Mesothelial cell of epicardium (in vitro differentiated cells): ENCODE measurements at regions not wholly inside any gene's neighbourhood (a gene's known extent, or its start where the extent isn't known, plus 50 kb on each side); places are given as distances from the start of the nearest gene placed in this dataset.

ENCODE experiments used
- DNase-seq, 2 experiments: peaks; one replicate each; pipeline ENCODE4 v3.0.0; 2021; ENCODE audit warnings: low spot score in 2 of 2; ENCODE audit not compliant: unreplicated experiment in 2 of 2
- H3K27ac Mint-ChIP-seq: 2 replicates; pipeline ENCODE4 v1.8.0; 2021; ENCODE audit warnings: mixed read lengths
- H3K27me3 Mint-ChIP-seq: 2 replicates; pipeline ENCODE4 v1.8.0; 2021; ENCODE audit warnings: low read depth, mixed read lengths
- H3K36me3 Mint-ChIP-seq: 2 replicates; pipeline ENCODE4 v1.8.0; 2021; ENCODE audit warnings: mixed read lengths
- H3K4me1 Mint-ChIP-seq: 2 replicates; pipeline ENCODE4 v1.8.0; 2021; ENCODE audit warnings: mixed read lengths
- H3K4me3 Mint-ChIP-seq: 2 replicates; pipeline ENCODE4 v1.8.0; 2021; ENCODE audit warnings: mild to moderate bottlenecking, moderate library complexity, mixed read lengths
- H3K9me3 Mint-ChIP-seq: 2 replicates; pipeline ENCODE4 v1.8.0; 2021; ENCODE audit warnings: mixed read lengths
- TF ChIP-seq, protein P1 (sequence below): fragments of 200-600 bp; sonication (generic); IDR thresholded peaks from one replicate; pipeline ENCODE4 v1.5.0; 2021; ENCODE audit warnings: antibody characterized with exemption; ENCODE audit not compliant: unreplicated experiment

DNA sequence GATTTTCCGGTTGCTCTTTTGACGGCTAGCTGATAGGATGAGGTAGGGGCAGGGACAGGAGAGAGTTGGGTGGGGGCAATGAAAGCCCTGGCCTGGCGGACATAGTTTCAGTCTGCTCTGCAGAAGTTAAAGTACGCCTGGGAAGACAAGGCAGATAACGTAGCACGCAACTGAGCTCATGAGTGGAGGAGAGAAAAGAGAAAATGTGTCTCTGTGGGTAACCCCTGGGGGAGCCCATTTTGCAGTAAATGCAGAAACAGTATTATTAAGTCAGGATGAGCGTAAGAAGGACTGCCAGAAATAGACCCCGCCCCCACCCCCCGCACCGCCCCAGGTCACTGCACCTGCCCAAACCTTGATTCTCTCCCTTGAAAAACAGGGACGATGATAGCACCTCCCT lies 51.7 kb upstream of the TARBP1 start:
- no peaks in the 10 kb centered on the region for H3K9me3 Mint-ChIP-seq
- TF ChIP-seq, protein P1, sequence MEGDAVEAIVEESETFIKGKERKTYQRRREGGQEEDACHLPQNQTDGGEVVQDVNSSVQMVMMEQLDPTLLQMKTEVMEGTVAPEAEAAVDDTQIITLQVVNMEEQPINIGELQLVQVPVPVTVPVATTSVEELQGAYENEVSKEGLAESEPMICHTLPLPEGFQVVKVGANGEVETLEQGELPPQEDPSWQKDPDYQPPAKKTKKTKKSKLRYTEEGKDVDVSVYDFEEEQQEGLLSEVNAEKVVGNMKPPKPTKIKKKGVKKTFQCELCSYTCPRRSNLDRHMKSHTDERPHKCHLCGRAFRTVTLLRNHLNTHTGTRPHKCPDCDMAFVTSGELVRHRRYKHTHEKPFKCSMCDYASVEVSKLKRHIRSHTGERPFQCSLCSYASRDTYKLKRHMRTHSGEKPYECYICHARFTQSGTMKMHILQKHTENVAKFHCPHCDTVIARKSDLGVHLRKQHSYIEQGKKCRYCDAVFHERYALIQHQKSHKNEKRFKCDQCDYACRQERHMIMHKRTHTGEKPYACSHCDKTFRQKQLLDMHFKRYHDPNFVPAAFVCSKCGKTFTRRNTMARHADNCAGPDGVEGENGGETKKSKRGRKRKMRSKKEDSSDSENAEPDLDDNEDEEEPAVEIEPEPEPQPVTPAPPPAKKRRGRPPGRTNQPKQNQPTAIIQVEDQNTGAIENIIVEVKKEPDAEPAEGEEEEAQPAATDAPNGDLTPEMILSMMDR = no peak
- peaks cover 76% of the 10 kb centered on the region for H3K4me1 Mint-ChIP-seq
- H3K36me3 Mint-ChIP-seq = no peaks in the 10 kb centered on the region
- no peak for DNase-seq
- no peak overlapping the region for H3K4me3 Mint-ChIP-seq
- H3K27me3 Mint-ChIP-seq = no peaks in the 10 kb centered on the region
- H3K27ac Mint-ChIP-seq = peak overlapping the region; percentile 98

DNA sequence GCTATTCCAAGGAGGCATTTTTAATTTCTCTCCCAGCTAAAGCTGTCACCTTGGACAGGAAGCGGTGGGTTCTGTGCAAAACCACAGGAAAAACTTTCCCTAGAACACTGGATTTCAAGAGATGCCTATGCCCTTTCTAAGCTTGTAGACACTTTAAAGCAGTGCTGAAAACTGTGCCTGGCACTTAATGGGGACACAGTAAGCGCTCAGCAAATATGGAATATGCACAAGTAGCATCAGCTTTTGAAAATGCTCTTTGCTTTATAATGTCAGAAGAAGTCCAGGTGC lies 50.9 kb upstream of the TARBP1 start:
- H3K9me3 Mint-ChIP-seq = no peaks in the 10 kb centered on the region
- H3K27me3 Mint-ChIP-seq = no peaks in the 10 kb centered on the region
- peaks cover 74% of the 10 kb centered on the region for H3K4me1 Mint-ChIP-seq
- DNase-seq = no peak
- no peak overlapping the region for H3K4me3 Mint-ChIP-seq
- H3K27ac Mint-ChIP-seq = peak overlapping the region; percentile 70
- TF ChIP-seq, protein P1 = no peak
- no peaks in the 10 kb centered on the region for H3K36me3 Mint-ChIP-seq

DNA sequence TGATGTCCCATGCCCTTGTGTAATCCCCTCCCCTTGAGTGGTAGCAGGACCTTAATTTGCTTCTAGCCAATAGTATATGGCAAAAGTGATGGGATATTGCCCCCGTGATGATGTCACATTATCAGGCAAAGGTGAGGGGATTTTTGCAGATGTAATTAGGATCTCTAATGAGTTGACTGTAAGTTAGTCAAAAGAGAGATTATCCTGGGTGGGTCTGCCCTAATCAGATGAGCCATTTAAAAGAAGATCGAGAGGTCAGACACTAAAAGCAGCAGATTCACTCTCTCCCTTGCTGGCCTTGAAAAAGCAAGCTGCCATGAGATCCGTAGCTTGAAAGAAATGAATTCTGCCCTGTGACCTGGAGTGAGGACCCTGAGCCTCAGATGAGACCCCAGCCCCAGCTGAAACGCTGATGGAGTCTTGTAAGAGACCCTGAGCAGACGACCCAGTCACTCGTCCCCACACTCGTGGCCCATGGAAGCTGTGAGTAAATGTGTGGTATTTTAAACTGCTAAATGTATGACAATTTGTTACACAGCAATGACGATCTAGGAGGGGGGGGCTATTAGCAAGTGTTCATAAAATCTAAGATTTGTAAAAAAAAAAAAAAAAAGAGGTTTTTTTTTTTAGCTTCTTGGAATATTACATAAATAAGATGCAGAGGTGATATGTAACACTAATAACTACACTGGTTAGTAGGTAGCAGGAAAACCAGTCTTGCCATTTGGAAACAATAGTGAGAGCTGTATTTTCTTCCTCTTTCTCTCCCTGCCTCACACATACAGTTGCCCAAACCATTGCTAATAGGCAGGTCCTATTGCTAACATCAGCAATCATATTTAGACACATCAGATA lies 50.3 kb upstream of the TARBP1 start:
- no peak for DNase-seq
- H3K4me1 Mint-ChIP-seq = peaks cover 68% of the 10 kb centered on the region
- peak overlapping the region; percentile 70 for H3K27ac Mint-ChIP-seq
- H3K27me3 Mint-ChIP-seq = no peaks in the 10 kb centered on the region
- no peak overlapping the region for H3K4me3 Mint-ChIP-seq
- H3K36me3 Mint-ChIP-seq = no peaks in the 10 kb centered on the region
- no peaks in the 10 kb centered on the region for H3K9me3 Mint-ChIP-seq
- TF ChIP-seq, protein P1 = no peak
